H9 (cell line): ENCODE measurements at regions not wholly inside any gene's neighbourhood (a gene's known extent, or its start where the extent isn't known, plus 50 kb on each side); places are given as distances from the start of the nearest gene placed in this dataset.

Experiments used
- DNase-seq: peaks from one replicate; pipeline ENCODE4 v3.0.0-alpha.2; 2017
- H2AFZ ChIP-seq: one replicate; pipeline ENCODE4 v1.6.1; 2013; ENCODE audit warnings: mild to moderate bottlenecking, low read length, control low read depth, moderate library complexity
- H2AK5ac ChIP-seq: 2 replicates; pipeline ENCODE4 v1.6.1; 2013; ENCODE audit warnings: low read length, control low read depth, mixed read lengths; ENCODE audit not compliant: insufficient read length
- H2BK120ac ChIP-seq: one replicate; pipeline ENCODE4 v1.6.1; 2013; ENCODE audit warnings: low read depth, mild to moderate bottlenecking, low read length, control low read depth, inconsistent platforms; ENCODE audit not compliant: poor library complexity, severe bottlenecking
- H2BK12ac ChIP-seq: 2 replicates; pipeline ENCODE4 v1.6.1; 2013; ENCODE audit warnings: low read length, control low read depth, mixed read lengths, low read depth; ENCODE audit not compliant: insufficient read length
- H2BK15ac ChIP-seq: 2 replicates; pipeline ENCODE4 v1.6.1; 2013; ENCODE audit warnings: low read depth, low read length, control low read depth
- H2BK20ac ChIP-seq: one replicate; pipeline ENCODE4 v1.6.1; 2013; ENCODE audit warnings: low read depth, mild to moderate bottlenecking, low read length, control low read depth, inconsistent platforms; ENCODE audit not compliant: poor library complexity, severe bottlenecking
- H2BK5ac ChIP-seq: 2 replicates; pipeline ENCODE4 v1.6.1; 2013; ENCODE audit warnings: low read length, control low read depth, mixed read lengths; ENCODE audit not compliant: insufficient read length
- H3K14ac ChIP-seq: 2 replicates; pipeline ENCODE4 v1.6.1; 2013; ENCODE audit warnings: low read length, control low read depth; ENCODE audit not compliant: insufficient read depth
- H3K18ac ChIP-seq: 2 replicates; pipeline ENCODE4 v1.6.1; 2013; ENCODE audit warnings: low read depth, mild to moderate bottlenecking, mixed read lengths, low read length, control low read depth; ENCODE audit not compliant: insufficient read length
- H3K23ac ChIP-seq: 2 replicates; pipeline ENCODE4 v1.6.1; 2013; ENCODE audit warnings: low read length, control low read depth, mixed read lengths, low read depth; ENCODE audit not compliant: insufficient read length
- H3K23me2 ChIP-seq: 2 replicates; pipeline ENCODE4 v1.6.1; 2013; ENCODE audit warnings: low read depth, mild to moderate bottlenecking, mixed read lengths, low read length, control low read depth; ENCODE audit not compliant: insufficient read length, poor library complexity, severe bottlenecking
- H3K27ac ChIP-seq: 2 replicates; pipeline ENCODE4 v1.5.1; 2013; ENCODE audit warnings: low read length, control low read depth, mixed read lengths, low read depth; ENCODE audit not compliant: insufficient read length
- H3K27me3 ChIP-seq: 2 replicates; pipeline ENCODE4 v1.6.1; 2013; ENCODE audit warnings: low read length, control low read depth, inconsistent platforms; ENCODE audit not compliant: insufficient read depth
- H3K4ac ChIP-seq: 2 replicates; pipeline ENCODE4 v1.6.1; 2013; ENCODE audit warnings: low read depth, mild to moderate bottlenecking, control low read depth, inconsistent platforms, low read length, moderate library complexity
- H3K4me1 ChIP-seq: 2 replicates; pipeline ENCODE4 v1.6.1; 2013; ENCODE audit warnings: low read length, control low read depth, inconsistent platforms; ENCODE audit not compliant: insufficient read depth
- H3K4me2 ChIP-seq: 2 replicates; pipeline ENCODE4 v1.6.1; 2013; ENCODE audit warnings: low read length, control low read depth, mixed read lengths; ENCODE audit not compliant: insufficient read length, insufficient read depth
- H3K56ac ChIP-seq: 2 replicates; pipeline ENCODE4 v1.6.1; 2013; ENCODE audit warnings: low read depth, mild to moderate bottlenecking, mixed read lengths, low read length, control low read depth; ENCODE audit not compliant: insufficient read length
- H3K79me1 ChIP-seq: 2 replicates; pipeline ENCODE4 v1.6.1; 2013; ENCODE audit warnings: low read depth, mild to moderate bottlenecking, moderate library complexity, low read length, control low read depth, inconsistent platforms; ENCODE audit not compliant: insufficient read depth, poor library complexity, severe bottlenecking
- H3K79me2 ChIP-seq: 2 replicates; pipeline ENCODE4 v1.6.1; 2013; ENCODE audit warnings: low read length, control low read depth, inconsistent platforms; ENCODE audit not compliant: insufficient read depth
- H3K9ac ChIP-seq: 2 replicates; pipeline ENCODE4 v1.6.1; 2013; ENCODE audit warnings: low read length, control low read depth, mixed read lengths; ENCODE audit not compliant: insufficient read length; ENCODE audit errors: extremely low read depth
- H3K9me3 ChIP-seq: one replicate; pipeline ENCODE4 v1.6.1; 2013; ENCODE audit warnings: low read depth, low read length, inconsistent platforms; ENCODE audit not compliant: control insufficient read depth
- H3T11ph ChIP-seq: one replicate; pipeline ENCODE4 v1.6.1; 2013; ENCODE audit warnings: mild to moderate bottlenecking, low read length, control low read depth, inconsistent platforms
- H4K20me1 ChIP-seq: one replicate; pipeline ENCODE4 v1.6.1; 2013; ENCODE audit not compliant: control insufficient read depth, insufficient read length, insufficient read depth
- H4K5ac ChIP-seq: 2 replicates; pipeline ENCODE4 v1.6.1; 2013; ENCODE audit warnings: low read depth, mild to moderate bottlenecking, mixed read lengths, low read length, control low read depth; ENCODE audit not compliant: insufficient read length
- H4K8ac ChIP-seq: replicated peaks from 2 replicates; pipeline ENCODE4 v1.6.1; 2013; ENCODE audit warnings: low read length, control low read depth, mixed read lengths, low read depth; ENCODE audit not compliant: insufficient read length
- H4K91ac ChIP-seq: 2 replicates; pipeline ENCODE4 v1.6.1; 2013; ENCODE audit warnings: low read depth, mild to moderate bottlenecking, moderate library complexity, mixed read lengths, low read length, control low read depth; ENCODE audit not compliant: insufficient read length
- H3K27ac Mint-ChIP-seq, 3 experiments: 2 replicates in 2 of 3; 3 replicates in 1 of 3; pipeline ENCODE4 v1.8.0; 2020 to 2021; ENCODE audit warnings: mixed read lengths in 3 of 3, mild to moderate bottlenecking in 1 of 3, moderate library complexity in 1 of 3
- H3K27me3 Mint-ChIP-seq: 2 replicates; pipeline ENCODE4 v1.8.0; 2021; ENCODE audit warnings: low read depth, mild to moderate bottlenecking, moderate library complexity, mixed read lengths
- H3K36me3 Mint-ChIP-seq, 3 experiments: 2 replicates in 2 of 3; 3 replicates in 1 of 3; pipeline ENCODE4 v1.8.0; 2020 to 2021; ENCODE audit warnings: low read depth in 3 of 3, mixed read lengths in 3 of 3; ENCODE audit not compliant: insufficient read depth in 1 of 3
- H3K4me1 Mint-ChIP-seq, 2 experiments: 2 replicates each; pipeline ENCODE4 v1.8.0; 2020; ENCODE audit warnings: mixed read lengths in 2 of 2
- H3K4me3 Mint-ChIP-seq, 2 experiments: 2 replicates in 1 of 2; 3 replicates in 1 of 2; pipeline ENCODE4 v1.8.0; 2020 to 2021; ENCODE audit warnings: mild to moderate bottlenecking in 2 of 2, mixed read lengths in 2 of 2, moderate library complexity in 1 of 2
- H3K9me3 Mint-ChIP-seq, 2 experiments: 2 replicates in 1 of 2; 3 replicates in 1 of 2; pipeline ENCODE4 v1.8.0; 2020; ENCODE audit warnings: mild to moderate bottlenecking in 2 of 2, mixed read lengths in 2 of 2, moderate library complexity in 1 of 2
- TF ChIP-seq, protein P1 (sequence below): fragments of 200-600 bp; sonication (generic); conservative IDR thresholded peaks from 3 replicates; pipeline ENCODE4 v1.8.0; 2021; ENCODE audit warnings: antibody characterized with exemption, mild to moderate bottlenecking

DNA sequence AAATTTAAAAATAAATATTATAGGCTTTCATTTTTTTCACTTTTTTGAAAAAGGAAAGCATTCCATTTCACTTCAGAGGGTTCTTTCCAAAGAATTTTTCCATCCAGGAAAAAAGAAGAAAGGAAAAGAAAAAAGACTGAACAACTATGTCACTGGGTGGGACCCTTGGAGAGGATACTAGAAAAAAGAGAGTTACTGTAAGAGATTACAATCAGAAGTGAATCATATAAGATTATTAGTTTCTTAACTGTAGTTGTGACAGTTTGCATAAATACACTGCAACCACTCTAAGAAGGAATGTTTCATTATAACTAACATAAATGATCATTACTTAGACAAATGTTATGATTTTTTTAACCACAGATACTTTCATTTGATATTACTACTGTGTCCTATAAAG, 87.8 kb downstream of the KLF12 start:
- no peak overlapping the region for H3T11ph ChIP-seq
- peaks cover 5 to 6% of the 10 kb centered on the region in 2 experiments; a peak in 3 of 4 replicates for H3K4me1 Mint-ChIP-seq
- no peaks in the 10 kb centered on the region for H3K79me2 ChIP-seq
- TF ChIP-seq, protein P1, sequence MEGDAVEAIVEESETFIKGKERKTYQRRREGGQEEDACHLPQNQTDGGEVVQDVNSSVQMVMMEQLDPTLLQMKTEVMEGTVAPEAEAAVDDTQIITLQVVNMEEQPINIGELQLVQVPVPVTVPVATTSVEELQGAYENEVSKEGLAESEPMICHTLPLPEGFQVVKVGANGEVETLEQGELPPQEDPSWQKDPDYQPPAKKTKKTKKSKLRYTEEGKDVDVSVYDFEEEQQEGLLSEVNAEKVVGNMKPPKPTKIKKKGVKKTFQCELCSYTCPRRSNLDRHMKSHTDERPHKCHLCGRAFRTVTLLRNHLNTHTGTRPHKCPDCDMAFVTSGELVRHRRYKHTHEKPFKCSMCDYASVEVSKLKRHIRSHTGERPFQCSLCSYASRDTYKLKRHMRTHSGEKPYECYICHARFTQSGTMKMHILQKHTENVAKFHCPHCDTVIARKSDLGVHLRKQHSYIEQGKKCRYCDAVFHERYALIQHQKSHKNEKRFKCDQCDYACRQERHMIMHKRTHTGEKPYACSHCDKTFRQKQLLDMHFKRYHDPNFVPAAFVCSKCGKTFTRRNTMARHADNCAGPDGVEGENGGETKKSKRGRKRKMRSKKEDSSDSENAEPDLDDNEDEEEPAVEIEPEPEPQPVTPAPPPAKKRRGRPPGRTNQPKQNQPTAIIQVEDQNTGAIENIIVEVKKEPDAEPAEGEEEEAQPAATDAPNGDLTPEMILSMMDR, result no peak
- no peak overlapping the region for H3K4me3 Mint-ChIP-seq
- H4K8ac ChIP-seq, result no peak overlapping the region
- DNase-seq, result no peak
- no peak overlapping the region for H3K56ac ChIP-seq
- no peaks in the 10 kb centered on the region for H3K27me3 ChIP-seq
- H4K91ac ChIP-seq, result no peak overlapping the region
- H2BK12ac ChIP-seq, result no peak overlapping the region
- no peaks in the 10 kb centered on the region for H3K79me1 ChIP-seq
- peaks cover 0 to 6% (median 2%) of the 10 kb centered on the region in 3 experiments; a peak in 4 of 7 replicates for H3K36me3 Mint-ChIP-seq
- H2BK20ac ChIP-seq, result no peak overlapping the region
- no peaks in the 10 kb centered on the region for H3K27me3 Mint-ChIP-seq
- no peak overlapping the region for H3K9ac ChIP-seq
- H2AK5ac ChIP-seq, result no peak overlapping the region
- H3K23me2 ChIP-seq, result no peaks in the 10 kb centered on the region
- no peak overlapping the region for H2AFZ ChIP-seq
- no peak overlapping the region for H2BK15ac ChIP-seq
- no peak overlapping the region for H2BK5ac ChIP-seq
- H3K9me3 Mint-ChIP-seq, result no peaks in the 10 kb centered on the region
- no peak overlapping the region for H3K23ac ChIP-seq
- H3K14ac ChIP-seq, result no peak overlapping the region
- H3K27ac ChIP-seq, result no peak overlapping the region
- H3K4me1 ChIP-seq, result no peaks in the 10 kb centered on the region; the same call in 1 of the 2 replicates
- H4K20me1 ChIP-seq, result no peaks in the 10 kb centered on the region
- no peak overlapping the region for H3K4me2 ChIP-seq
- no peak overlapping the region for H4K5ac ChIP-seq
- no peak overlapping the region for H3K18ac ChIP-seq
- no peak overlapping the region for H2BK120ac ChIP-seq
- H3K9me3 ChIP-seq, result no peaks in the 10 kb centered on the region
- H3K4ac ChIP-seq, result no peak overlapping the region
- H3K27ac Mint-ChIP-seq, result no peak overlapping the region
